Stomach smooth muscle (tissue), 2 donors: ENCODE measurements at regions not wholly inside any gene's neighbourhood (a gene's known extent, or its start where the extent isn't known, plus 50 kb on each side); places are given as distances from the start of the nearest gene placed in this dataset.
"Not testable (repeated sequence)": the region's sequence is repeated elsewhere in the genome, so short reads cannot be mapped to it uniquely, and the experiment has no call there.

Source experiments
- H3K27ac ChIP-seq: one replicate; pipeline ENCODE4 v1.7.0; 2013; ENCODE audit warnings: mild to moderate bottlenecking, low read length, inconsistent platforms
- H3K27me3 ChIP-seq, 2 donors: one replicate each; pipeline ENCODE4 v1.7.0; 2013; ENCODE audit warnings: low read length in 2 of 2; ENCODE audit not compliant: insufficient read depth in 2 of 2, control insufficient read depth in 1 of 2
- H3K36me3 ChIP-seq, 2 donors: one replicate each; pipeline ENCODE4 v1.7.0; 2013; ENCODE audit warnings: low read length in 2 of 2; ENCODE audit not compliant: control insufficient read depth in 2 of 2, insufficient read depth in 2 of 2
- H3K4me1 ChIP-seq: one replicate; pipeline ENCODE4 v1.7.0; 2013; ENCODE audit warnings: low read length; ENCODE audit not compliant: control insufficient read depth, insufficient read depth
- H3K4me3 ChIP-seq, 2 donors: one replicate each; pipeline ENCODE4 v1.7.0; 2013; ENCODE audit warnings: low read length in 2 of 2
- H3K9ac ChIP-seq, 2 donors: one replicate each; pipeline ENCODE4 v1.7.0; 2013; ENCODE audit warnings: low read length in 2 of 2, mild to moderate bottlenecking in 1 of 2
- H3K9me3 ChIP-seq, 2 donors: one replicate each; pipeline ENCODE4 v1.7.0; 2013; ENCODE audit warnings: low read length in 2 of 2; ENCODE audit not compliant: control insufficient read depth in 2 of 2
- donor health status: healthy.
- donor health status: Pancreatic carcinoma.

DNA sequence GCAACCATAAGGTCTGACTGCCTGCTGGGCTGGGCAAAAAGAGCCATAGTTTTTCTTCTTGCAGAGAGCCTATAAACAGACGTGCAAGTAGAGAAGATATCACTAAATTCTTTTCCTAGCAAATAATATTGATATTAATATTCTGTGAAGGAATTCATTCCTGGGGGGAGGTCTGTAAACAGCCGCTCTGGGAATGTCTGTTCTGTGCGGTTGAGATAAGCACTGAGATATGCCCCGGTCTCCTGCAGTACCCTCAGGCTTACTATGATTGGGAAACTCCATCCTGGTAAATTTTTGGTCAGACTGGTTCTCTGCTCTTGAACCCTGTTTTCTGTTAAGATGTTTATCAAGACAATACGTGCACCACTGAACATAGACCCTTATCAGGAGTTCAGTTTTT is 167.1 kb upstream of the MEF2C start:
- H3K27me3 ChIP-seq, H3K9me3 ChIP-seq, H3K4me1 ChIP-seq, H3K4me3 ChIP-seq, H3K9ac ChIP-seq, H3K27ac ChIP-seq, H3K36me3 ChIP-seq: not testable (repeated sequence)

GRCh38 chr5:89047571-89047970 is 164.6 kb upstream of the MEF2C start:
- H3K9me3 ChIP-seq: no peaks in the 10 kb centered on the region
- no peaks in the 10 kb centered on the region for H3K36me3 ChIP-seq
- no peaks in the 10 kb centered on the region for H3K27me3 ChIP-seq
- no peak overlapping the region for H3K27ac ChIP-seq
- no peak overlapping the region for H3K4me3 ChIP-seq
- no peak overlapping the region for H3K9ac ChIP-seq
- H3K4me1 ChIP-seq: no peaks in the 10 kb centered on the region

DNA sequence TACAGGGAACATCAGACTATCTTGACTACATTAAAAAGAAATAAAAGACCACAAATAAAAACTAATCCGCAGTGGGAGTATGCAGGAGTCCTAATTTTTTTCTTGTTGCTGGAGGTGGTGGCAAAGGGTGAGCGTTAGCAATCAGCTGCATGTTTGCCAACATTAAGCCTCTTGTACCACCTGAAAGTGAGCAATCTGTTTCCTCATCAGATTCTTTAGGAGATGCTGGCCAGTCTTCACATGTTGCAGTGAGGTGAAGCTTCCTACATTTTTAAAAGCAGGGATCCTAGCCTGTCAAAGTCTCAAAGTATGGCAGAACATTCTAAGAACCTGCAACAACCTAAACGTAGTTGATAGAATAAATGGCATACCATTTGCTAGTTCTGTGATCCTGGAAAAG is 162.2 kb upstream of the MEF2C start:
- no peak overlapping the region for H3K4me3 ChIP-seq
- peaks cover 4% of the 10 kb centered on the region for H3K4me1 ChIP-seq
- no peaks in the 10 kb centered on the region for H3K36me3 ChIP-seq
- H3K9me3 ChIP-seq: no peaks in the 10 kb centered on the region
- no peak overlapping the region for H3K9ac ChIP-seq
- H3K27ac ChIP-seq: no peak overlapping the region
- H3K27me3 ChIP-seq: no peaks in the 10 kb centered on the region

- Histone ChIP-seq H3K4me3 (no peak overlapping the region), H3K9me3 (no peaks in the 10 kb centered on the region), H3K9ac (no peak overlapping the region), H3K36me3 (no peaks in the 10 kb centered on the region), H3K27me3 (no peaks in the 10 kb centered on the region), H3K4me1 (peaks cover 4% of the 10 kb centered on the region), H3K27ac (no peak overlapping the region)
Observed at GRCh38 chr5:89044674-89045200, 161.8 kb upstream of the MEF2C start.

DNA sequence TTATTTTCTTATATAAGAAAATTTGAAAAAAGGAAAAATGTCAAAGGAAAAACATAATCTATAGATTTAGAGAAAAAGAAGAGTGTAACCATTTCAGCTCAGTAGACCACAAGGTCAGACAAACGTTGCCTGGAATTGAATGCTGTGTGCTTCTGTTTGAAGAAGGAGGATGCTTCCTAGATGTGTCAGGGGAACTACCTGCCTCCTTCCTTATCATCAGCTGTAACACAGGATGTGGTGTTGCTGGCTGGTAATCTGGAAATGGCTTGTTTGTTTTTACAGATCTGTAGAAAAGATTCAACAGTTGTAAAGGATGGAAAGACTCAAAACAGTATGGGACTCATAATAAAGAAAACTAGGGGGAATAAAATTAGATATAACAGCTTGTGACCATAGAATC is 160.7 kb upstream of the MEF2C start:
- peaks cover 4% of the 10 kb centered on the region for H3K4me1 ChIP-seq
- H3K9ac ChIP-seq: no peak overlapping the region
- H3K9me3 ChIP-seq: no peaks in the 10 kb centered on the region
- H3K4me3 ChIP-seq: no peak overlapping the region
- no peak overlapping the region for H3K27ac ChIP-seq
- no peaks in the 10 kb centered on the region for H3K27me3 ChIP-seq
- no peaks in the 10 kb centered on the region for H3K36me3 ChIP-seq

GRCh38 chr5:89042746-89043145 is 159.8 kb upstream of the MEF2C start:
- Histone ChIP-seq H3K27ac (no peak overlapping the region), H3K9ac (no peak overlapping the region), H3K9me3 (no peaks in the 10 kb centered on the region), H3K4me3 (no peak overlapping the region), H3K27me3 (no peaks in the 10 kb centered on the region), H3K4me1 (peaks cover 4% of the 10 kb centered on the region), H3K36me3 (no peaks in the 10 kb centered on the region)

DNA sequence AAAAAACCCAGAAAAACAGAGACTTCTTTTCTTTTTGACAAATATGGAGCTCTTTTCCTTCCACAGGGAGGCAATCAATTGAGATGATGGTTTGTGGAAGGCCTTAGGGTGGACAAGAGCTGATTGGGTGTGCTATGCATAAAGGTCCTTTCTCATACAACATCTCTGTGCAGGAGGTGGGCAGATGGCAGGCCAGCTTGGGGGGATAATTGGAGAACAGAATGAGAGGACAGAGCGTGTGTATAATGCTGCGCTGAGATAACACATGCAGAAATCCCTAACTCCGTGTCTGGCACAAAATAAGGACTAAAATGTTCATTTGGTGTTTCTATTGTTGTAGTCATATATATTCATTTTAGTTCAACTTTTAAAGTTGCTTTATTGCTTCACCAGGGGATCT is 159.0 kb upstream of the MEF2C start:
- no peak overlapping the region for H3K9ac ChIP-seq
- no peak overlapping the region for H3K27ac ChIP-seq
- H3K4me3 ChIP-seq: no peak overlapping the region
- no peaks in the 10 kb centered on the region for H3K9me3 ChIP-seq
- H3K36me3 ChIP-seq: no peaks in the 10 kb centered on the region
- H3K4me1 ChIP-seq: peaks cover 4% of the 10 kb centered on the region
- no peaks in the 10 kb centered on the region for H3K27me3 ChIP-seq

DNA sequence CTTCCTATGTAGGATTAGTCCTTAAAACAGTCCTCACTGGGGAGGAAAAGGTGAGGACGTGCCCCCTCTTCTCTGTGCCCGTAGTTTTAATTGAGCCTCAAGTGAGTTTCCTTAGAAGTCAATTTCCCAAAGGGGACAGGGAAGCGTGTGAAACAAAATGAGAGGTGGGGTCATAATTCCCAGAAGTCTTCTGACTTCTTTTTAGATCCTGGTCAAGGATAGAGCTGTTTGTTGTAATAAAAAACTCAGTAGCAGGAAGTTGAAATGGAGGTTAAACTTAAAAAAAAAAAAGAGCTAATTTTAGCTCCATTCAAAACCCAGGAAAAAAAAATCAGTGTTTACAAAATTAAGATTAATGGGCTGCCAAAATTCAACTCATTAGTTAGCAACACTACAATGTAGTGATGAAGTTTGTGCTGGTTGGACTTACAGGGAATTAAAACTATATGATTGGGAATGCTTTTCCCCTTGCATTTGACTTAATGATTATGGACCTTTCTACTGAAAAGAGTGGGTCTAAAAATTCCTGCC is 158.3 kb upstream of the MEF2C start:
- Histone ChIP-seq H3K4me3 (no peak overlapping the region), H3K36me3 (no peaks in the 10 kb centered on the region), H3K9me3 (no peaks in the 10 kb centered on the region), H3K27me3 (no peaks in the 10 kb centered on the region), H3K27ac (no peak overlapping the region), H3K9ac (no peak overlapping the region), H3K4me1 (peaks cover 4% of the 10 kb centered on the region)

- no peaks in the 10 kb centered on the region for H3K36me3 ChIP-seq
- no peak overlapping the region for H3K9ac ChIP-seq
Observed at GRCh38 chr5:89036704-89037489, 153.9 kb upstream of the MEF2C start.

GRCh38 chr5:89036166-89036565 is 153.2 kb upstream of the MEF2C start:
- Histone ChIP-seq H3K4me3 (no peak overlapping the region), H3K27me3 (no peaks in the 10 kb centered on the region), H3K9ac (no peak overlapping the region), H3K36me3 (no peaks in the 10 kb centered on the region), H3K27ac (no peak overlapping the region), H3K4me1 (peaks cover 4% of the 10 kb centered on the region), H3K9me3 (no peaks in the 10 kb centered on the region)

More at GRCh38 chr5:89036704-89037489, 153.9 kb upstream of the MEF2C start:
- no peaks in the 10 kb centered on the region for H3K27me3 ChIP-seq
- no peak overlapping the region for H3K27ac ChIP-seq
- no peaks in the 10 kb centered on the region for H3K9me3 ChIP-seq
- H3K4me3 ChIP-seq: no peak overlapping the region
- H3K4me1 ChIP-seq: peaks cover 4% of the 10 kb centered on the region

DNA sequence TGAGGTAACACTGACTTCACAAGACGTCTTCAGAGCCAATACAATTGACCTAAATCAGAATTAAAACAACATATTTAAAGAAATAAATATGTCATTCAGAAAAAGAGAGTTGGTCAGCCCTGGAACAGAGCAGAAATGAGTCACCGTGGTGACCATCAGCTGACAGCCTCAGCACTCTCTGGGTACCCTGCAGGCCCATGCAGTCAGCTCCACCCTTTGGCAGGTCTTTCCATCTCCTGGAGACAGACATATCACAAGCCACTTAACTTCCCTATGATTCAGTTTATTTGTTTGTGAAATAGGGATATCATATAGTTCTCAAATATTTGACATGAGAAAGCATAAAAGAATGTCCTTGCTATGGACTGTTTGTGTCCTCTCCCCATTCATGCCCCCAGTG is 151.6 kb upstream of the MEF2C start:
- Histone ChIP-seq H3K9ac (no peak overlapping the region), H3K27ac (no peak overlapping the region), H3K36me3 (no peaks in the 10 kb centered on the region), H3K27me3 (no peaks in the 10 kb centered on the region), H3K4me3 (no peak overlapping the region), H3K9me3 (no peaks in the 10 kb centered on the region), H3K4me1 (no peaks in the 10 kb centered on the region)
